ENCODE measurements at regions not wholly inside any gene's neighbourhood (a gene's known extent, or its start where the extent isn't known, plus 50 kb on each side); places are given as distances from the start of the nearest gene placed in this dataset.

DNA sequence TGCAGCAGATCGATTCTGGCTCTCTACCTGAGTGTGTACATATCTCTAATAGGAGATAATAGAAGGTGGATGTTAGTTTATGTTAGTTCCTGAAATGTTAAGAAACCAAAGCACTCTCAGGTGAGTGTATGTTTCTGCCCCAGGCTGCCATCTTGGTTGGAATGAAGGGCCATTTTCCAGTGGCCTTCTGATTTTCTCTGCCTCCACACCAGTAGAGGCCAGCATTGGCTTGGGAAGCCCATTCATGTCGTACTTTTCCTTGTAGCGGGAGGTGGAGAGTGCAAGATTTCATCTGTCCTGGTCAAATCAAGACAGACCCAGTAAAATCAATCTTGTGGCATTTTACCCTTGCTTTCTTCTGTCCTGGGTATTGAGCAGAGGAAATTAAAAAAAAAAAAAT, 91.0 kb downstream of the GAS1 start:
- TF ChIP-seq POLR2AphosphoS5 (IDR thresholded peaks at IDR 0.05) (no peak), POLR2A (IDR thresholded peaks at IDR 0.05) (no peak)
- TF ChIP-seq, protein P1, sequence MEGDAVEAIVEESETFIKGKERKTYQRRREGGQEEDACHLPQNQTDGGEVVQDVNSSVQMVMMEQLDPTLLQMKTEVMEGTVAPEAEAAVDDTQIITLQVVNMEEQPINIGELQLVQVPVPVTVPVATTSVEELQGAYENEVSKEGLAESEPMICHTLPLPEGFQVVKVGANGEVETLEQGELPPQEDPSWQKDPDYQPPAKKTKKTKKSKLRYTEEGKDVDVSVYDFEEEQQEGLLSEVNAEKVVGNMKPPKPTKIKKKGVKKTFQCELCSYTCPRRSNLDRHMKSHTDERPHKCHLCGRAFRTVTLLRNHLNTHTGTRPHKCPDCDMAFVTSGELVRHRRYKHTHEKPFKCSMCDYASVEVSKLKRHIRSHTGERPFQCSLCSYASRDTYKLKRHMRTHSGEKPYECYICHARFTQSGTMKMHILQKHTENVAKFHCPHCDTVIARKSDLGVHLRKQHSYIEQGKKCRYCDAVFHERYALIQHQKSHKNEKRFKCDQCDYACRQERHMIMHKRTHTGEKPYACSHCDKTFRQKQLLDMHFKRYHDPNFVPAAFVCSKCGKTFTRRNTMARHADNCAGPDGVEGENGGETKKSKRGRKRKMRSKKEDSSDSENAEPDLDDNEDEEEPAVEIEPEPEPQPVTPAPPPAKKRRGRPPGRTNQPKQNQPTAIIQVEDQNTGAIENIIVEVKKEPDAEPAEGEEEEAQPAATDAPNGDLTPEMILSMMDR (IDR thresholded peaks at IDR 0.05 in 8 of 11, conservative IDR thresholded peaks at IDR 0.05 in 3 of 11): no peak
- no peak overlapping the region for H3K4me3 ChIP-seq
- DNase-seq: no peak
- 82 to 93% (median 84%) methylated on average over 3 of the region's 3 CpGs for WGBS, 5 donors
- no peaks in the 10 kb centered on the region for H3K36me3 ChIP-seq
- H3K27ac ChIP-seq: no peak overlapping the region
- no peaks in the 10 kb centered on the region for H3K9me3 ChIP-seq
- intact Hi-C loops (cut with DNase I; ENCODE audit: low total_unique reads): no loop called here
- H3K27me3 ChIP-seq (replicated peaks in 1 of 7): peaks cover 0 to 9% (median 0%) of the 10 kb centered on the region in 7 donors
- H3K4me1 ChIP-seq: no peaks in the 10 kb centered on the region

DNA sequence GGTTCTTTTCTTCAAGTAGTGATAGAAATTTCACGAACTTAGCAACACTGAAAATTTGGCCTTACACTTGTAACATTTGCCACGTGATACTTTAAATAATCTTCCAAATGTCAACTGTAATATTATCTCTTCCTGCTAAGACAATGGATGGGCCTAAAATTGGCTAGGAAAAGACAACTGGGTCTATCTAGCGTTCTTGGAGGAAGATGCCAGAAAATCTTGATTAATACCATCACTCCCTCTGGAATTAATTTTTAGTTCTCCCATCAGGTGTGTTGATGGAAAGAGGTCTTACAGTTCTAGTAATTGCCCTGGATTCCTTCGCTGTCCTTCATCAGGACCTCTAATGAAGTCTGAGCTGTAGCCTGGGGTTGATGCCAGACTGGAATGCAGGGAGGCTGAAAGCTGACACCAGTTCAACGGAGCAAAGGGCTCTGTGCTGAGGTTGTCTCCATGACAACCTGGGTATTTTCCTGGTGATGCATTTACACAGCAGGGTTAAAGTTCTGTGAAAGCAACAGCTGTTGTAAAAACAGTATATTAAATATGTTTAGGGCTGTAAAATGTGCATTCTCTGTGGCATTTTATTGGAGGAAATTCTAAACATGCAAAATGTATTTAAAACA, 92.3 kb downstream of the GAS1 start:
- peaks cover 0 to 4% (median 0%) of the 10 kb centered on the region in 7 donors for H3K27me3 ChIP-seq (replicated peaks in 1 of 7)
- H3K4me1 ChIP-seq: no peaks in the 10 kb centered on the region
- H3K36me3 ChIP-seq: no peaks in the 10 kb centered on the region
- DNase-seq: no peak
- H3K9me3 ChIP-seq: no peaks in the 10 kb centered on the region
- TF ChIP-seq POLR2AphosphoS5 (IDR thresholded peaks at IDR 0.05) (no peak), POLR2A (IDR thresholded peaks at IDR 0.05) (no peak)
- TF ChIP-seq, protein P1 (IDR thresholded peaks at IDR 0.05 in 8 of 11, conservative IDR thresholded peaks at IDR 0.05 in 3 of 11): no peak
- H3K4me3 ChIP-seq: no peak overlapping the region
- no peak overlapping the region for H3K27ac ChIP-seq
- WGBS, 5 donors: 24 to 42% (median 34%) methylated on average over 5 of the region's 5 CpGs
- intact Hi-C loops (cut with DNase I; ENCODE audit: low total_unique reads): no loop called here

DNA sequence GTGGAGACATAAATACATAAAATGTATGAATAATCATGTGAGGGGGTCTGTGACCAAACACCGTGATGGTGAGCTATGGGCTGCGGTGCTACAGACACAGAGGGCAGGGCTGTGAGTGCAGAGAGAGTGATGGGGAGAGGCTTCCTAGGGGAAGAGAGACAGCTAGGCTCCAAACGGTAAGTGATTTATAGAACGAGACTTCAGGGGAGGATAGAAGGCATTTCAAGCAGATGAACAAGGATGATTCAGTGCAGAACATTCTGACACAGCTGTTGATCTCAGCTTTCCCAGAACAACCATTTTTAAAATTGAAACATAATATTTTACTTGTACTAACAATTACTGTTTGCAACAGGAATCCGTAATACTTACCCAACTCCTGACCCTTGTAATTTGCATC, 100.7 kb downstream of the GAS1 start:
- TF ChIP-seq, protein P1 (IDR thresholded peaks at IDR 0.05 in 8 of 11, conservative IDR thresholded peaks at IDR 0.05 in 3 of 11): no peak
- TF ChIP-seq POLR2A (IDR thresholded peaks at IDR 0.05): no peak
- no peak for TF ChIP-seq POLR2AphosphoS5 (IDR thresholded peaks at IDR 0.05)
- H3K27me3 ChIP-seq (replicated peaks in 1 of 7): no peaks in the 10 kb centered on the region
- H3K27ac ChIP-seq: no peak overlapping the region
- DNase-seq: no peak
- no peaks in the 10 kb centered on the region for H3K4me1 ChIP-seq
- no peaks in the 10 kb centered on the region for H3K36me3 ChIP-seq
- H3K9me3 ChIP-seq: no peaks in the 10 kb centered on the region
- no peak overlapping the region for H3K4me3 ChIP-seq
- WGBS, 5 donors: 80 to 87% (median 83%) methylated on average over 5 of the region's 5 CpGs
- intact Hi-C loops (cut with DNase I; ENCODE audit: low total_unique reads): no loop called here

DNA sequence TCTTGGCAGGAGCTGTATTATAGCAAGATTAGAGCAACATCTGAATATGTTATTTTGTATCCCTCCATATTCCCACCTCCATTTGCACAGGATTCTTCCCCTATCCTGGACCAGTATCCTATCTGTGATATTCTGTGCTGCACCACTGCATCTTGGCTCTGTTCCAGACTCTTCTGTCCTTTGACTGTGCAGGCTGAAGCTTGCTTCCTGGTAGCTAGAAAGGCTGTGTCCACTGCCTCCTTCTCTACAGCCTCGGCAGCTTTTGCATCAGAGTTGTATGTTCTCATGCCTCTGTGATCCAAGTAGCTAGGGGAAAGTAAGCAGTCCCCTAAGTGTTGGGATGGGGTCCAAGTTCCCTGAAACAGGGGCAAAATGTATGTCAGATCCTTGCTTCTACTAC, 104.1 kb downstream of the GAS1 start:
- no peaks in the 10 kb centered on the region for H3K9me3 ChIP-seq
- no peak overlapping the region for H3K27ac ChIP-seq
- H3K4me3 ChIP-seq: no peak overlapping the region
- no peaks in the 10 kb centered on the region for H3K4me1 ChIP-seq
- H3K27me3 ChIP-seq (replicated peaks in 1 of 7): no peaks in the 10 kb centered on the region
- H3K36me3 ChIP-seq: no peaks in the 10 kb centered on the region
- no peak for DNase-seq
- TF ChIP-seq, protein P1 (IDR thresholded peaks at IDR 0.05 in 8 of 11, conservative IDR thresholded peaks at IDR 0.05 in 3 of 11): no peak
- TF ChIP-seq POLR2AphosphoS5 (IDR thresholded peaks at IDR 0.05): no peak
- intact Hi-C loops (cut with DNase I; ENCODE audit: low total_unique reads): no loop called here
- 52 to 69% (median 67%) methylated on average over 1 of the region's 1 CpG for WGBS, 5 donors

All from spleen (tissue), 11 donors.